ENCODE measurements at regions not wholly inside any gene's neighbourhood (a gene's known extent, or its start where the extent isn't known, plus 50 kb on each side); places are given as distances from the start of the nearest gene placed in this dataset.
"Not testable (repeated sequence)": the region's sequence is repeated elsewhere in the genome, so short reads cannot be mapped to it uniquely, and the experiment has no call there.

DNA sequence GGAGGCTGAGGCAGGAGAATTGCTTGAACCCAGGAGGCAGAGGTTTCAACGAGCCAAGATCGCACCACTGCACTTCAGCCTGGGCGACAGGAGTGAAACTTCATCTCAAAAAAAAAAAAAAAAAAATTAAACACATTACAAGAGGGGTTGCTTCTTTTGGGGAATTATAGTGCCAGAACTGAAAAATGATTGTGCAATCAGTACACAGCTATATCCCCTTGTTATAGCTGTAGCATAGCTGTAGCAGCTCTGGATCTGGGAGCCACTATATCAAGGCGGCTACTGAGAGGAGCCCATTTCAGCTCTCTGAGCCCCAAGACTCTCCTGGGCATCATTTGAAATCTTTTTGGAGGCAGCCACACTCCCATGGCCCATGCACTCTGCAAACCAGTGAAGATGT is 334.3 kb downstream of the TFAP2A start:
- FAIRE-seq (no peak), DNase-seq (ENCODE audit: extremely low spot score, insufficient read length, low read depth) (no peak)

DNA sequence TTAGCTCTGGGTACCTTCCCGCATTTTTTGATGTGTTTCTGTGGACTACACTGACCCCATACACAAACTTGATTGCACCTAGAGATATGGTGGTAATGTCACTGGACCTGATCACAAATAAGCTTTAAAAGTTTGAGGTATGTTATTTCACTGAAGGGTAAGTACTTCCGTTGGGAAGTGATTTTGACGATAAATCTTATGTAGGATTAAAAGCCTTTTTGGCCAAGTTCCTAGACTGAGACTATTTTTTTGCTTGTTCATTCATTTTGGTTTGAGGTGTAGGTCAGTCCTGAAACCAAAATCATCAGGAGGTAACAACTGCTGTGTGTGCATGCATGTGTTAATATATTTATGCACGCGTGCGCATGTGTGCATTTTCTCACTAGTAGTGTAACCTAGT is 336.3 kb downstream of the TFAP2A start:
- no peak for DNase-seq (ENCODE audit: extremely low spot score, insufficient read length, low read depth)
- FAIRE-seq, result no peak

DNA sequence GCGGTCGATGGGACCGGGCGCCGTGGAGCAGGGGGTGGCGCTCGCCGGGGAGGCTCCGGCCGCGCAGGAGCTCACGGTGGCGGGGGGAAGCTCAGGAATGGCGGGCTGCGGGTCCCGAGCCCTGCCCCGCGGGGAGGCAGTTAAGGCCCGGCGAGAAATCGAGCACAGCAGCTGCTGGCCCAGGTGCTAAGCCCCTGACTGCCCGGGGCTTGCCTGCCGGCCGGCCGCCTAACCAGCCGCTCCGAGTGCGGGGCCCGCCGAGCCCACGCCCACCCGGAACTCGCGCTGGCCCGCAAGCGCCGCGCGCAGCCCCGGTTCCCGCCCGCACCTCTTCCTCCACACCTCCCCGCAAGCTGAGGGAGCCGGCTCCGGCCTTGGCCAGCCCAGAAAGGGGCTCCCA is 340.1 kb downstream of the TFAP2A start:
- not testable (repeated sequence) for FAIRE-seq

DNA sequence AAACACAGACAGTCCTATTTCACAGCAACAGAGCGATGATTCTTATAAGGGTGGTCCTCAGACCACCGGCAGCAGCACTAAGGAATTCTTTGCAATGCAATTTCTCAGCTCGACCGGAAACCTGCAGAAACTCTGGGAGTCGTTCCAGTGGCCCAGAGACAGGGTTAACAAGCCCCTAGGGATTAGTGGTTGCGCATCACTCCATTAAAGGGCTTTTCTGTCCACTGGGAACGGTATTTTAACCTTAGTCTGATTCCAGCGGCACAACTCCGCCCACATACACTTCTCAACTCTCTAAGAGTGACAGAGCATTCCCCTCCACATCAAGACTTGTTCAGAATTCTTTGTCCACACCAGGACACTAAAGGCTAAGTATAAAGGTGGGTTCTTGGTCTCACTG is 341.5 kb downstream of the TFAP2A start:
- DNase-seq (ENCODE audit: extremely low spot score, insufficient read length, low read depth) (no peak), FAIRE-seq (no peak)

More for the DNA sequence above, 340.1 kb downstream of the TFAP2A start:
- not testable (repeated sequence) for DNase-seq (ENCODE audit: extremely low spot score, insufficient read length, low read depth)

GRCh38 chr6:10071631-10072220 is 343.1 kb downstream of the TFAP2A start:
- no peak for FAIRE-seq

GRCh38 chr6:10060004-10060403 is 354.9 kb downstream of the TFAP2A start:
- DNase-seq (ENCODE audit: extremely low spot score, insufficient read length, low read depth) (no peak), FAIRE-seq (no peak)

More at GRCh38 chr6:10071631-10072220, 343.1 kb downstream of the TFAP2A start:
- DNase-seq (ENCODE audit: extremely low spot score, insufficient read length, low read depth), result no peak

- FAIRE-seq (no peak), DNase-seq (ENCODE audit: extremely low spot score, insufficient read length, low read depth) (no peak)
Observed at GRCh38 chr6:10054672-10055071, 360.2 kb downstream of the TFAP2A start.

- no peak for DNase-seq (ENCODE audit: extremely low spot score, insufficient read length, low read depth)
- no peak for FAIRE-seq
Observed at GRCh38 chr6:10051283-10051682, 363.6 kb downstream of the TFAP2A start.

- FAIRE-seq, result no peak
- no peak for DNase-seq (ENCODE audit: extremely low spot score, insufficient read length, low read depth)
Observed at GRCh38 chr6:10048370-10049297, 366.2 kb downstream of the TFAP2A start.

DNA sequence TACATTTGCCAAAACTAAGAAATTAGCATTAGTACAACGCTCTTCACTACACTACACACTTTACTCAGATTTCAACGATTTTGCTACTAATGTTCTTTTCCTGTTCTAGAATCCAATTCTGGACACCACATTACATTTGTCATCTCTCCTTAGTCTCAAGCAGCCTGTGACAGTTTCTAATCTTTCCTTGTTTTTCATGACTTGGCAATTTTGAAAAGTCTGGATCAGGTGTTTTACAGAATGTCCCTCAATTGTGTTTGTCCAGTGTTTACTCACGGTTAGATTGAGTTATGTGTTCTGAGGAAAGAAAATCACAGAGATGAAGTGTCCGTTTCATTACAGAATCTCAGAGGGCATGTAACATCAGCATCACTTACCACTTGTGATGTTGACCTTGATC is 372.6 kb downstream of the TFAP2A start:
- DNase-seq (ENCODE audit: extremely low spot score, insufficient read length, low read depth) (no peak), FAIRE-seq (no peak)

DNA sequence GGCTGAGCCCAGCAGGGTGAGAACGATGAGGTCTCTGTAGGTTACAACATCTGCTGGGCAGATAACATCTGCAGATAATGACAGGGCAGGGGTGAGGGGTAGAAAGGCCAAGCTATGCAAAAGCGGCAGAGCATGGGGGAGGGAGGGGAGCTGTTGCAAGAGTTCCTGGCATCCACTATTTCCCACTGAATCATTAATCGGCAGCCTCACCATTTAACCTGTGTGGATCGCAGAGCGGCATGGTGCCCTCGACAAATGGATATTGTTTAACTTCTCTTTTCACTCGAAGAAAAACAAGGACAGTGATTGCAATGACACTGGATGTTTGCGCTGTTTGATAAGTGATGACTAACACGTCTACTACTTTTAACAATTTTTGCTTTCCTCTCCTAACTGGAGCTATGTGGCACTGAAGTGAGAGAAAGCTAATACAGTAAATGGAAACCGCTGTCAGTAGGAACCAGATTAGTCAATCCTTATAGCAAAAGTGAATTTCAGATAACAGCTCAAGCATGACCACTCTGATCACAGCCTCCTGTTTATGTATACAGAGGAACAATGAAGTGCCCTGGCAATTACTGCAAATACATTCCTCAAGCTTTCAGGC is 381.5 kb downstream of the TFAP2A start:
- DNase-seq (ENCODE audit: extremely low spot score, insufficient read length, low read depth), result no peak

GRCh38 chr6:10031617-10032016 is 383.3 kb downstream of the TFAP2A start:
- FAIRE-seq, result no peak
- DNase-seq (ENCODE audit: extremely low spot score, insufficient read length, low read depth), result no peak

More for the DNA sequence above, 381.5 kb downstream of the TFAP2A start:
- FAIRE-seq, result no peak

DNA sequence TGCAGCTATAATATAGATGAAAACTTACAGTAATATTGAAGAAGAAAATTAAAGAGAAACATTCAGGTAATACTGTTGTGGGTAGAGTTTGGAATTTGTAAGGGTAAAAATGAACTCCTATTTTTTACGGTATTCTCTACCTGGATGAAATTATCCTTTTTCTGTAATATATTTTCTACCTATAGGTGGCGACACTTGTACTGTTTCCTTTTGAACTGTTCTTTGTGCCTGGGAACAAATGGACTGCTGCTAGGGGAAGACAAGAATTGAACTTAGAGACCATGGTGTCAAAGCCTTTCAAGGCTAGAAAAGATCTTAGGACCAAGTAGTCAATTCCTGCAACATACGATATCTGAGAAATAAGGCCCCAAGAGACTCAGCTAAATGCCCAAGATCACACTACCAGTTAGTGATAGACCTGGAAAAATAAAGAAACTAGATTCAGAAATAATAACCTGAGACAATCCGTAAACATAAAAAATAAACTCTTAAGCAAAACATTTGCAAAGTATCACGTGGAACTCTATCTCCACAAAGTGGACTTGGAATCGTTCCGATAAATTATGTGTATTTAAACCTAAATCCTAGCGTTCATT is 383.8 kb downstream of the TFAP2A start:
- DNase-seq (ENCODE audit: extremely low spot score, insufficient read length, low read depth), result no peak
- no peak for FAIRE-seq

GRCh38 chr6:10028222-10028621 is 386.7 kb downstream of the TFAP2A start:
- no peak for FAIRE-seq

DNA sequence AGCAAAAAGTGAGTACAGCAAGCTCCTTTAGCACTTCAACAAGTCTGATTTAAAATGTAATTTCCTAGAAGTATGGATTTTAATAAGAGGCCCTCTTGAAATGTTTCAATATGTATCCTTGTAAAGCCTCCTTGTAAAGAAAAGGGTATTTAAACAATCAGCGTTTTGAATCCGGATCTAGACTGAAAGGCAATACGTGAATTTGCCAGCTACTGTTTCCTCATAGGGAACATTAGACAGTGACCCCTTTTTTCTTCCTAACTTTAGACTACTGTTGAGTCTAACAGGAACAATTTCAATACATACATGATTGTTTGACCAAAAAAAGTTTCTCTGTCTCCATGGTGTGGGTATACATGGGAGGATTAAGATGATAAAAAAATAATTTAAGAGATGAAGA is 395.0 kb downstream of the TFAP2A start:
- DNase-seq (ENCODE audit: extremely low spot score, insufficient read length, low read depth), result no peak
- FAIRE-seq, result no peak

More at GRCh38 chr6:10028222-10028621, 386.7 kb downstream of the TFAP2A start:
- DNase-seq (ENCODE audit: extremely low spot score, insufficient read length, low read depth), result no peak

- DNase-seq (ENCODE audit: extremely low spot score, insufficient read length, low read depth) (no peak), FAIRE-seq (no peak)
Observed at GRCh38 chr6:10014557-10014956, 400.3 kb downstream of the TFAP2A start.

DNA sequence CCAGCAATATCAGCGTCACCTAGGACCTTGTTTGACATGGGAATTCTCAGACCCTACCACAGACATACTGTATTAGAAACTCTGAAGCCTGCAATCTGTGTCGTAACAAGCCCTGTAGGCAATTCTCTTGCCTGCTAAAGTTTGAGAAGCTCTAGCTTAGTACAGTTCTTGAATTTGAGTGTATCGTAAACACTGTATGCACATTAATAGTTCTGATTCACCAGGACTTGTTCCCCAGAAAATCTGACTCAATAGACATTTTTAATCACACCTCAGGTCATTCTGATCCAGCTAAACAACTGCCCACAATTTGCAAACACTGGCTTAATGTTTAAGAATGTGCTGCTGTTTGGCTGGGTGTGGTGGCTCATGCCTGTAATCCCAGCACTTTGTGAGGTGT is 414.3 kb downstream of the TFAP2A start:
- no peak for FAIRE-seq
- DNase-seq (ENCODE audit: extremely low spot score, insufficient read length, low read depth), result no peak

- FAIRE-seq (no peak), DNase-seq (ENCODE audit: extremely low spot score, insufficient read length, low read depth) (no peak)
Observed at GRCh38 chr6:9999796-10000195, 415.1 kb downstream of the TFAP2A start.

- DNase-seq (ENCODE audit: extremely low spot score, insufficient read length, low read depth), result no peak
- no peak for FAIRE-seq
Observed at GRCh38 chr6:9986273-9986672, 428.6 kb downstream of the TFAP2A start.

GRCh38 chr6:9985481-9985880 is 429.4 kb downstream of the TFAP2A start:
- FAIRE-seq (no peak), DNase-seq (ENCODE audit: extremely low spot score, insufficient read length, low read depth) (no peak)

DNA sequence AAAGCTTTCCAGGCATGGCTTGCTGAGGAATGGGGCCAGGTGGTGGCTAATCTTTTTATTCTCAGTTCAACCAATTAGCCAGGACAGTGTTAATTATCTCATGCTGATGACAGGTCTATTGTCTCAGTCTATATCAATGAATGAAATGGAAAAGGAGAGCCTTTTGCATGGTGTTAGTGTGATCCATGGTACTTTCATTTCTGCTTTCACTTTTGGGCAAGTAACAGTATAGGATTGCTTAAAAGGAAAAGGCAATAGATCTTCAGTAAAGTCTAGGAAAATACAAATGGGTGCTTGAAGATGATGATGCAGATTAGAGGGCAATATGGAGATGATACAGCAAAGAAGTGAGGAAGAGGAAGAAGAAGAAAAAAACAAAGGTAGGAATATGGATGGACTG is 430.3 kb downstream of the TFAP2A start:
- FAIRE-seq, result no peak
- no peak for DNase-seq (ENCODE audit: extremely low spot score, insufficient read length, low read depth)

Data from GM18507 (cell line).